Vagina (tissue), 2 donors: ENCODE measurements at regions not wholly inside any gene's neighbourhood (a gene's known extent, or its start where the extent isn't known, plus 50 kb on each side); places are given as distances from the start of the nearest gene placed in this dataset.

Experiments used
- CTCF ChIP-seq, 3 experiments: fragments of 450-650 bp in 2 of 3; fragments of 200-600 bp in 1 of 3; sonication (generic) in 1 of 3; IDR thresholded peaks; one replicate each; pipeline ENCODE4 v1.5.1; 2017 to 2019; ENCODE audit warnings: antibody characterized with exemption in 3 of 3, mild to moderate bottlenecking in 2 of 3, moderate library complexity in 2 of 3
- POLR2A ChIP-seq, 2 donors: fragments of 450-650 bp; IDR thresholded peaks; one replicate each; pipeline ENCODE4 v1.6.1; 2017; ENCODE audit warnings: antibody characterized with exemption in 2 of 2, mild to moderate bottlenecking in 2 of 2, moderate library complexity in 2 of 2
- POLR2AphosphoS5 ChIP-seq, 2 donors: sonication (generic); formaldehyde crosslinking; IDR thresholded peaks; one replicate each; pipeline ENCODE4 v1.9.0; 2017; ENCODE audit warnings: antibody characterized with exemption in 2 of 2, mild to moderate bottlenecking in 2 of 2, low read depth in 1 of 2; ENCODE audit not compliant: insufficient read depth in 1 of 2

GRCh38 chr2:236340251-236340650 is 76.0 kb upstream of the ASB18 start:
- TF ChIP-seq POLR2A (IDR thresholded peaks at IDR 0.05) (no peak), POLR2AphosphoS5 (IDR thresholded peaks at IDR 0.05; ENCODE audit: insufficient read depth in 1 of 2, low read depth in 1 of 2) (no peak), CTCF (IDR thresholded peaks at IDR 0.05) (no peak)
